ENCODE measurements at regions not wholly inside any gene's neighbourhood (a gene's known extent, or its start where the extent isn't known, plus 50 kb on each side); places are given as distances from the start of the nearest gene placed in this dataset.

GRCh38 chr18:51433881-51434280 lies 236.4 kb upstream of the MEX3C start:
- Histone ChIP-seq H3K4me1 (replicated peaks in 1 of 2; ENCODE audit: control insufficient read depth in 2 of 2, insufficient read depth in 2 of 2, low read length in 2 of 2) (no peaks in the 10 kb centered on the region; a peak in 1 of 5 replicates), H3K9me1 (ENCODE audit: control insufficient read depth, insufficient read depth, low read length) (no peaks in the 10 kb centered on the region), H3K27ac (ENCODE audit: extremely low read depth, low read depth, low read length) (no peak overlapping the region), H4K20me1 (replicated peaks; ENCODE audit: control insufficient read depth, insufficient read depth, low read length) (no peaks in the 10 kb centered on the region), H3K9me3 (replicated peaks; ENCODE audit: control insufficient read depth, insufficient read depth, low read depth, low read length) (no peaks in the 10 kb centered on the region), H3K4me3 (no peak overlapping the region), H3K4me2 (ENCODE audit: insufficient read depth, low read length) (no peak overlapping the region), H3K27me3 (ENCODE audit: control insufficient read depth in 2 of 2, insufficient read depth in 2 of 2, low read length in 2 of 2) (no peaks in the 10 kb centered on the region), H3K9ac (ENCODE audit: insufficient read depth in 1 of 2, low read depth in 2 of 2, low read length in 2 of 2) (no peak overlapping the region), H2AFZ (ENCODE audit: low read depth, low read length) (no peak overlapping the region), H3K36me3 (ENCODE audit: control insufficient read depth, insufficient read depth, low read length) (no peaks in the 10 kb centered on the region), H3K79me2 (ENCODE audit: control insufficient read depth, insufficient read depth, low read length) (no peaks in the 10 kb centered on the region)
- ChIA-PET POLR2A (no interaction called here), CTCF (ENCODE audit: low intra/inter-chr PET ratio) (no interaction called here)
- no peak for ATAC-seq
- FAIRE-seq, result no peak
- WGBS (ENCODE audit: insufficient coverage, low coverage, missing lambda C conversion rate), result 0% methylated on average over 3 of the region's 3 CpGs
- BruUV-seq (replicated peaks), result no TSS peak
- intact Hi-C loops (cut with micrococcal nuclease) (no loop called here), in situ Hi-C loops (cut with MboI) (no loop called here)
- no peak for DNase-seq (ENCODE audit: extremely low read depth in 1 of 4, low spot score in 3 of 4)
- no peak for TF ChIP-seq SNAPC5 (CRISPR knock-in tag; IDR thresholded peaks at IDR 0.05)
- no peak for TF ChIP-seq BRD4 (IDR thresholded peaks at IDR 0.05)
- no peak for TF ChIP-seq PML (IDR thresholded peaks at IDR 0.05; ENCODE audit: low read length)
- TF ChIP-seq CHD2 (IDR thresholded peaks at IDR 0.05; ENCODE audit: low read depth, low read length), result no peak
- TF ChIP-seq RBFOX2 (IDR thresholded peaks at IDR 0.05; ENCODE audit: low read depth, low read length), result no peak
- TF ChIP-seq LCOR (CRISPR knock-in tag; IDR thresholded peaks at IDR 0.05), result no peak
- no peak for TF ChIP-seq ZNF146 (CRISPR knock-in tag; IDR thresholded peaks at IDR 0.05; ENCODE audit: unreplicated experiment)
- no peak for TF ChIP-seq CREB5 (CRISPR knock-in tag; IDR thresholded peaks at IDR 0.05)
- no peak for TF ChIP-seq CBFB (CRISPR knock-in tag; IDR thresholded peaks at IDR 0.05)
- no peak for TF ChIP-seq SAP30 (IDR thresholded peaks at IDR 0.05; ENCODE audit: borderline replicate concordance, insufficient read depth, low read depth, low read length, poor library complexity, severe bottlenecking)
- TF ChIP-seq MTF1 (CRISPR knock-in tag; IDR thresholded peaks at IDR 0.05; ENCODE audit: borderline replicate concordance), result no peak
- TF ChIP-seq MAFK (IDR thresholded peaks at IDR 0.05; ENCODE audit: low read length), result no peak
- TF ChIP-seq GTF3C2 (IDR thresholded peaks at IDR 0.05; ENCODE audit: borderline replicate concordance, extremely low read depth, insufficient read length), result no peak
- no peak for TF ChIP-seq CC2D1A (IDR thresholded peaks at IDR 0.05)
- TF ChIP-seq PHB2 (IDR thresholded peaks at IDR 0.05; ENCODE audit: low read depth), result no peak

All from K562 (cell line).